ENCODE measurements at regions not wholly inside any gene's neighbourhood (a gene's known extent, or its start where the extent isn't known, plus 50 kb on each side); places are given as distances from the start of the nearest gene placed in this dataset.

- intact Hi-C loops (cut with DNase I; ENCODE audit: low total_unique reads) = no loop called here
- Histone ChIP-seq H3K9me3 (no peaks in the 10 kb centered on the region), H3K4me1 (no peaks in the 10 kb centered on the region), H3K27me3 (no peaks in the 10 kb centered on the region), H3K36me3 (ENCODE audit: low read depth, missing control alignments) (no peaks in the 10 kb centered on the region), H3K4me3 (no peak overlapping the region), H3K27ac (no peak overlapping the region)
- no peak for TF ChIP-seq POLR2A (IDR thresholded peaks at IDR 0.05)
- TF ChIP-seq, protein P1, sequence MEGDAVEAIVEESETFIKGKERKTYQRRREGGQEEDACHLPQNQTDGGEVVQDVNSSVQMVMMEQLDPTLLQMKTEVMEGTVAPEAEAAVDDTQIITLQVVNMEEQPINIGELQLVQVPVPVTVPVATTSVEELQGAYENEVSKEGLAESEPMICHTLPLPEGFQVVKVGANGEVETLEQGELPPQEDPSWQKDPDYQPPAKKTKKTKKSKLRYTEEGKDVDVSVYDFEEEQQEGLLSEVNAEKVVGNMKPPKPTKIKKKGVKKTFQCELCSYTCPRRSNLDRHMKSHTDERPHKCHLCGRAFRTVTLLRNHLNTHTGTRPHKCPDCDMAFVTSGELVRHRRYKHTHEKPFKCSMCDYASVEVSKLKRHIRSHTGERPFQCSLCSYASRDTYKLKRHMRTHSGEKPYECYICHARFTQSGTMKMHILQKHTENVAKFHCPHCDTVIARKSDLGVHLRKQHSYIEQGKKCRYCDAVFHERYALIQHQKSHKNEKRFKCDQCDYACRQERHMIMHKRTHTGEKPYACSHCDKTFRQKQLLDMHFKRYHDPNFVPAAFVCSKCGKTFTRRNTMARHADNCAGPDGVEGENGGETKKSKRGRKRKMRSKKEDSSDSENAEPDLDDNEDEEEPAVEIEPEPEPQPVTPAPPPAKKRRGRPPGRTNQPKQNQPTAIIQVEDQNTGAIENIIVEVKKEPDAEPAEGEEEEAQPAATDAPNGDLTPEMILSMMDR (IDR thresholded peaks at IDR 0.05) = no peak
- DNase-seq = no peak
- WGBS, 2 donors = 68 to 78% methylated on average over 4 of the region's 4 CpGs
Measured at GRCh38 chr7:70926666-70927065, 205.3 kb upstream of the GALNT17 start.

GRCh38 chr7:70935311-70935710 is 196.6 kb upstream of the GALNT17 start:
- Histone ChIP-seq H3K27me3 (no peaks in the 10 kb centered on the region), H3K27ac (no peak overlapping the region), H3K36me3 (ENCODE audit: low read depth, missing control alignments) (no peaks in the 10 kb centered on the region), H3K4me1 (no peaks in the 10 kb centered on the region), H3K9me3 (no peaks in the 10 kb centered on the region), H3K4me3 (no peak overlapping the region)
- TF ChIP-seq, protein P1 (IDR thresholded peaks at IDR 0.05) = no peak
- WGBS, 2 donors = 87 to 90% methylated on average over 6 to 8 of the region's 8 CpGs
- intact Hi-C loops (cut with DNase I; ENCODE audit: low total_unique reads) = no loop called here
- DNase-seq = no peak

DNA sequence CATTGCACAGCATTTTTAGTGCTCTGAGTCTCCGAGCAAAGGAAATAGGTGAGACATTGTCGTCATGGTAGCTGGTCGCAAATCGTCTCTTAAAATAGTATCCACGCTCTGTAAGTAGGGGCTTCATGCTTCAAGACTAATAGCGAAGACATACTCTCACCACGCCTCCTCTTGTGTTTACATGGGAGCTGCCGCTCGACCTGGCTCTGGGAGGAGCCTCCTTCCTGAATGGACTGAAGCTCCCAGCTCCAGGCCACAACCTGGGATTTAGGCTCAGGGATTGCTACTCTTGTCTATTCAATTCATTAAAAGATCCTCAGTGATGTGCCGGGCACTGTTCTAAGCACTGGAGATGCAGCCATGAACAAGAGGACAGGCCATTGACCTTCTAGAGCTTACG is 196.1 kb upstream of the GALNT17 start:
- intact Hi-C loops (cut with DNase I; ENCODE audit: low total_unique reads) = no loop called here
- Histone ChIP-seq H3K4me1 (no peaks in the 10 kb centered on the region), H3K4me3 (no peak overlapping the region), H3K36me3 (ENCODE audit: low read depth, missing control alignments) (no peaks in the 10 kb centered on the region), H3K27ac (no peak overlapping the region), H3K9me3 (no peaks in the 10 kb centered on the region), H3K27me3 (no peaks in the 10 kb centered on the region)
- 83 to 86% methylated on average over 11 of the region's 11 CpGs for WGBS, 2 donors
- no peak for DNase-seq
- no peak for TF ChIP-seq POLR2A (IDR thresholded peaks at IDR 0.05)
- TF ChIP-seq, protein P1 (IDR thresholded peaks at IDR 0.05) = no peak

- TF ChIP-seq POLR2A (IDR thresholded peaks at IDR 0.05) = no peak
- TF ChIP-seq, protein P1 (IDR thresholded peaks at IDR 0.05) = no peak
- Histone ChIP-seq H3K9me3 (no peaks in the 10 kb centered on the region), H3K4me1 (no peaks in the 10 kb centered on the region), H3K27ac (no peak overlapping the region), H3K27me3 (no peaks in the 10 kb centered on the region), H3K36me3 (ENCODE audit: low read depth, missing control alignments) (no peaks in the 10 kb centered on the region), H3K4me3 (no peak overlapping the region)
- no peak for DNase-seq
- intact Hi-C loops (cut with DNase I; ENCODE audit: low total_unique reads) = no loop called here
- 95 to 98% methylated on average over 2 of the region's 2 CpGs for WGBS, 2 donors
Measured at GRCh38 chr7:70937424-70937823, 194.5 kb upstream of the GALNT17 start.

GRCh38 chr7:70940597-70940996 is 191.3 kb upstream of the GALNT17 start:
- intact Hi-C loops (cut with DNase I; ENCODE audit: low total_unique reads) = no loop called here
- WGBS, 2 donors = 92 to 100% methylated on average over 2 of the region's 2 CpGs

More at GRCh38 chr7:70940597-70940996, 191.3 kb upstream of the GALNT17 start:
- no peak overlapping the region for H3K27ac ChIP-seq
- H3K27me3 ChIP-seq = no peaks in the 10 kb centered on the region
- no peaks in the 10 kb centered on the region for H3K9me3 ChIP-seq
- DNase-seq = no peak
- no peak for TF ChIP-seq POLR2A (IDR thresholded peaks at IDR 0.05)
- TF ChIP-seq, protein P1 (IDR thresholded peaks at IDR 0.05) = no peak
- no peaks in the 10 kb centered on the region for H3K36me3 ChIP-seq (ENCODE audit: low read depth, missing control alignments)
- H3K4me1 ChIP-seq = no peaks in the 10 kb centered on the region
- H3K4me3 ChIP-seq = no peak overlapping the region
